Breast epithelium (tissue), 4 donors: ENCODE measurements at regions not wholly inside any gene's neighbourhood (a gene's known extent, or its start where the extent isn't known, plus 50 kb on each side); places are given as distances from the start of the nearest gene placed in this dataset.

Experiments used
- DNase-seq, 2 donors: peaks; one replicate each; pipeline ENCODE4 v3.0.0-alpha.2; 2019; ENCODE audit warnings: low spot score in 2 of 2
- H3K27ac ChIP-seq, 2 donors: fragments of 200-600 bp; sonication (generic) in 1 of 2; one replicate each; pipeline ENCODE4 v1.5.1; 2016 to 2019; ENCODE audit warnings: mild to moderate bottlenecking in 1 of 2
- H3K27me3 ChIP-seq, 2 donors: fragments of 200-600 bp; sonication (generic) in 1 of 2; one replicate each; pipeline versions ENCODE4 v1.5.1 to v1.6.0; 2017 to 2019; ENCODE audit warnings: control low read depth in 1 of 2, mild to moderate bottlenecking in 1 of 2
- H3K36me3 ChIP-seq: fragments of 200-600 bp; one replicate; pipeline ENCODE4 v1.5.1; 2019
- H3K4me1 ChIP-seq, 2 donors: fragments of 200-600 bp; sonication (generic); one replicate each; pipeline ENCODE4 v1.5.1; 2016 to 2019; ENCODE audit warnings: control low read depth in 1 of 2
- H3K4me3 ChIP-seq, 3 donors: fragments of 200-600 bp; sonication (generic); 1 replicate in 2 of 3; 2 replicates in 1 of 3; pipeline ENCODE4 v1.5.1; 2016 to 2019; ENCODE audit warnings: mild to moderate bottlenecking in 3 of 3, moderate library complexity in 2 of 3
- H3K9me3 ChIP-seq, 2 donors: fragments of 200-600 bp; sonication (generic) in 1 of 2; one replicate each; pipeline ENCODE4 v1.5.1; 2016 to 2019; ENCODE audit warnings: control low read depth in 1 of 2
- POLR2A ChIP-seq: fragments of 450-650 bp; IDR thresholded peaks from one replicate; pipeline ENCODE4 v1.6.1; 2016; ENCODE audit warnings: antibody characterized with exemption, mild to moderate bottlenecking, moderate library complexity
- POLR2AphosphoS5 ChIP-seq, 3 donors: sonication (generic); formaldehyde crosslinking; IDR thresholded peaks; one replicate each; pipeline ENCODE4 v1.6.1; 2017; ENCODE audit warnings: antibody characterized with exemption in 3 of 3
- intact Hi-C: fragments of 100-400 bp; cut with DNase I; formaldehyde crosslinking; loops from one replicate; pipeline ENCODE4 v1.15.1; 2023; ENCODE audit warnings: low total_unique reads
- TF ChIP-seq, protein P1 (sequence below), 3 donors: fragments of 450-650 bp; IDR thresholded peaks; one replicate each; pipeline ENCODE4 v1.5.1; 2016 to 2017; ENCODE audit warnings: antibody characterized with exemption in 3 of 3, mild to moderate bottlenecking in 3 of 3, moderate library complexity in 3 of 3

GRCh38 chr12:88329833-88330232 is 187.7 kb downstream of the TMTC3 start:
- TF ChIP-seq POLR2A (no peak), POLR2AphosphoS5 (IDR thresholded peaks at IDR 0.05) (no peak)
- no peaks in the 10 kb centered on the region for H3K27me3 ChIP-seq
- H3K4me1 ChIP-seq: peaks cover 0 to 7% of the 10 kb centered on the region in 2 donors
- no peak overlapping the region for H3K4me3 ChIP-seq
- no peaks in the 10 kb centered on the region for H3K9me3 ChIP-seq
- H3K27ac ChIP-seq: no peak overlapping the region
- DNase-seq: no peak
- intact Hi-C loops: no loop called here
- no peaks in the 10 kb centered on the region for H3K36me3 ChIP-seq

GRCh38 chr12:88334271-88334670 is 192.2 kb downstream of the TMTC3 start:
- no peak for TF ChIP-seq POLR2A
- TF ChIP-seq, protein P1, sequence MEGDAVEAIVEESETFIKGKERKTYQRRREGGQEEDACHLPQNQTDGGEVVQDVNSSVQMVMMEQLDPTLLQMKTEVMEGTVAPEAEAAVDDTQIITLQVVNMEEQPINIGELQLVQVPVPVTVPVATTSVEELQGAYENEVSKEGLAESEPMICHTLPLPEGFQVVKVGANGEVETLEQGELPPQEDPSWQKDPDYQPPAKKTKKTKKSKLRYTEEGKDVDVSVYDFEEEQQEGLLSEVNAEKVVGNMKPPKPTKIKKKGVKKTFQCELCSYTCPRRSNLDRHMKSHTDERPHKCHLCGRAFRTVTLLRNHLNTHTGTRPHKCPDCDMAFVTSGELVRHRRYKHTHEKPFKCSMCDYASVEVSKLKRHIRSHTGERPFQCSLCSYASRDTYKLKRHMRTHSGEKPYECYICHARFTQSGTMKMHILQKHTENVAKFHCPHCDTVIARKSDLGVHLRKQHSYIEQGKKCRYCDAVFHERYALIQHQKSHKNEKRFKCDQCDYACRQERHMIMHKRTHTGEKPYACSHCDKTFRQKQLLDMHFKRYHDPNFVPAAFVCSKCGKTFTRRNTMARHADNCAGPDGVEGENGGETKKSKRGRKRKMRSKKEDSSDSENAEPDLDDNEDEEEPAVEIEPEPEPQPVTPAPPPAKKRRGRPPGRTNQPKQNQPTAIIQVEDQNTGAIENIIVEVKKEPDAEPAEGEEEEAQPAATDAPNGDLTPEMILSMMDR (IDR thresholded peaks at IDR 0.05): no peak
- no peak for TF ChIP-seq POLR2AphosphoS5 (IDR thresholded peaks at IDR 0.05)
- intact Hi-C loops: no loop called here
- no peaks in the 10 kb centered on the region for H3K9me3 ChIP-seq
- H3K4me3 ChIP-seq: no peak overlapping the region
- no peaks in the 10 kb centered on the region for H3K4me1 ChIP-seq
- peak in 1 of 2 donors; percentile 24 for DNase-seq
- peak overlapping the region; percentile 16 to 22 for H3K27ac ChIP-seq
- H3K27me3 ChIP-seq: no peaks in the 10 kb centered on the region
- H3K36me3 ChIP-seq: no peaks in the 10 kb centered on the region

GRCh38 chr12:88336076-88336739 is 194.1 kb downstream of the TMTC3 start:
- no peaks in the 10 kb centered on the region for H3K4me1 ChIP-seq
- H3K9me3 ChIP-seq: no peaks in the 10 kb centered on the region
- no peak overlapping the region for H3K4me3 ChIP-seq
- H3K36me3 ChIP-seq: no peaks in the 10 kb centered on the region
- intact Hi-C loops: no loop called here
- no peak for DNase-seq
- H3K27me3 ChIP-seq: no peaks in the 10 kb centered on the region
- no peak for TF ChIP-seq POLR2A
- TF ChIP-seq, protein P1 (IDR thresholded peaks at IDR 0.05): no peak
- no peak for TF ChIP-seq POLR2AphosphoS5 (IDR thresholded peaks at IDR 0.05)
- H3K27ac ChIP-seq: no peak overlapping the region

GRCh38 chr12:88338486-88338885 is 196.4 kb downstream of the TMTC3 start:
- intact Hi-C loops: no loop called here
- Histone ChIP-seq H3K4me1 (no peaks in the 10 kb centered on the region), H3K9me3 (no peaks in the 10 kb centered on the region), H3K4me3 (no peak overlapping the region), H3K27ac (no peak overlapping the region), H3K36me3 (no peaks in the 10 kb centered on the region), H3K27me3 (no peaks in the 10 kb centered on the region)
- DNase-seq: no peak
- TF ChIP-seq POLR2AphosphoS5 (IDR thresholded peaks at IDR 0.05) (no peak), POLR2A (no peak)
- TF ChIP-seq, protein P1 (IDR thresholded peaks at IDR 0.05): no peak

- no peaks in the 10 kb centered on the region for H3K4me1 ChIP-seq
- no peaks in the 10 kb centered on the region for H3K36me3 ChIP-seq
- no peaks in the 10 kb centered on the region for H3K27me3 ChIP-seq
- DNase-seq: no peak
- no peak overlapping the region for H3K4me3 ChIP-seq
- no peaks in the 10 kb centered on the region for H3K9me3 ChIP-seq
- intact Hi-C loops: no loop called here
- TF ChIP-seq POLR2AphosphoS5 (IDR thresholded peaks at IDR 0.05) (no peak), POLR2A (no peak)
- TF ChIP-seq, protein P1 (IDR thresholded peaks at IDR 0.05): no peak
- H3K27ac ChIP-seq: no peak overlapping the region
These were observed 197.3 kb downstream of the TMTC3 start for GRCh38 chr12:88339254-88339949.
